ENCODE measurements at regions not wholly inside any gene's neighbourhood (a gene's known extent, or its start where the extent isn't known, plus 50 kb on each side); places are given as distances from the start of the nearest gene placed in this dataset.
A peak's percentile ranks its signal among the peaks of the same experiment; 100 is the strongest.

DNA sequence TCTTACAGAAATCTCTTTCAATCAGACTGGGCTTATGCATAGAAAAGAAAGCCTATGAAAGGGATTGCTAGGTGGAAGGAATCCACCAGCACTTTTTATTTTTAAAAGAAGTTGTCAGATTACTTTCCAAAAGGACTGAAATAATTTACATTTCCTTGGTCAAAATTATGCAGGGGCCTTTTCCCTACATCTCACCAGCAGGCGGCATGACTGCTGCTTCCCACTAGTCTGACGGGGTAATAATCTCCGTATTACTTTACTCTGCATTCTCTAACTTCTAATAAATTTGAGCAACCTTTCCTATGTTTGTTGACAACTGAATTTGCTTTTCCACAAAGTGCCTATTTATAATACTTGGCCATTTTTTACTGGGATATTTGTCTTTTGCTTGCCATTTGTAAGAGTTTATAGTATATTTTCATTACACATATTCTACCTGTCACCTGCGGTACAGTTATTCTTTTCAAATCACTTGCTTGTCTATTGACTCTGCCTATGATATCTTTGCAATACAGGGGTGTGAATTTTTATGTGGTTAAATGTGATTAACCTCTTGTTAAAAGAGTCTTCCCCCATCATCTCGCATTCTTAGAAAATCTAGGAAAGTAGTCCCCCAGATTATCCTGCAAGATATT, 51.9 kb upstream of the USP47 start:
- no peaks in the 10 kb centered on the region for H3K27me3 ChIP-seq (replicated peaks)
- TF ChIP-seq CTCF (IDR thresholded peaks at IDR 0.05; ENCODE audit: low read depth, low read length, missing control alignments): peak; percentile 85
- H3K27ac ChIP-seq: no peak overlapping the region
- no peaks in the 10 kb centered on the region for H3K36me3 ChIP-seq (replicated peaks)
- peak; percentile 25 for DNase-seq
- in situ Hi-C loops (cut with HindIII; ENCODE audit: low pct_ligation_motif_present, low sequenced_read_pairs): no loop called here
- no peak overlapping the region for H3K4me3 ChIP-seq (ENCODE audit: low read depth, low read length)

- H3K4me3 ChIP-seq (ENCODE audit: low read depth, low read length): no peak overlapping the region
- in situ Hi-C loops (cut with HindIII; ENCODE audit: low pct_ligation_motif_present, low sequenced_read_pairs): no loop called here
Measured at GRCh38 chr11:11788063-11788710, 53.6 kb upstream of the USP47 start.

GRCh38 chr11:11787305-11788062, 54.3 kb upstream of the USP47 start:
- TF ChIP-seq CTCF (IDR thresholded peaks at IDR 0.05; ENCODE audit: low read depth, low read length, missing control alignments): peak; percentile 82
- in situ Hi-C loops (cut with HindIII; ENCODE audit: low pct_ligation_motif_present, low sequenced_read_pairs): no loop called here
- Histone ChIP-seq H3K36me3 (replicated peaks) (no peaks in the 10 kb centered on the region), H3K27me3 (replicated peaks) (no peaks in the 10 kb centered on the region), H3K27ac (no peak overlapping the region), H3K4me3 (ENCODE audit: low read depth, low read length) (no peak overlapping the region)
- DNase-seq: peak; percentile 39

More at GRCh38 chr11:11788063-11788710, 53.6 kb upstream of the USP47 start:
- no peak for DNase-seq
- no peak for TF ChIP-seq CTCF (IDR thresholded peaks at IDR 0.05; ENCODE audit: low read depth, low read length, missing control alignments)
- Histone ChIP-seq H3K36me3 (replicated peaks) (no peaks in the 10 kb centered on the region), H3K27ac (no peak overlapping the region), H3K27me3 (replicated peaks) (no peaks in the 10 kb centered on the region)

- DNase-seq: peak; percentile 33
- H3K36me3 ChIP-seq (replicated peaks): no peaks in the 10 kb centered on the region
- in situ Hi-C loops (cut with HindIII; ENCODE audit: low pct_ligation_motif_present, low sequenced_read_pairs): no loop called here
Measured at GRCh38 chr11:11786771-11787170, 55.0 kb upstream of the USP47 start.

DNA sequence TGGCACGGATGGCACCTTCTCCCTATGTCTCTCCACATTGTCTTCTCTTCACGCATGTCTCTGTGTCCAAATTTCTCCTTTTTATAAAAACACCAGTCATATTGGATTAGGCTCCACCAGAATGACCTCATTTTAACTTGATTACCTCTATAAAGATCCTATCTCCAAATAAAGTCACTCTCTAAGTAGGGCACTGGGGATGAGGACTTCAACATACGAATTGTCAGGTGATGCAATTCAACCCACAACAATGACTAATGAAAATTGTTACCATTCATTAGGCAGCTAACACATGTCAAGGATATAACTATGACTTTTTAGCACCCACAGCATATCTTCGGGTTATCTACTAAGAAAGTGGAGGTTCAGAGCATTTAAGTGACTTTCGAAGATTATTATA, 55.5 kb upstream of the USP47 start:
- peaks cover 3% of the 10 kb centered on the region for H3K27me3 ChIP-seq (replicated peaks)
- TF ChIP-seq CTCF (IDR thresholded peaks at IDR 0.05; ENCODE audit: low read depth, low read length, missing control alignments): no peak
- H3K4me3 ChIP-seq (ENCODE audit: low read depth, low read length): no peak overlapping the region
- in situ Hi-C loops (cut with HindIII; ENCODE audit: low pct_ligation_motif_present, low sequenced_read_pairs): no loop called here
- no peak overlapping the region for H3K27ac ChIP-seq
- no peaks in the 10 kb centered on the region for H3K36me3 ChIP-seq (replicated peaks)
- DNase-seq: no peak

More at GRCh38 chr11:11786771-11787170, 55.0 kb upstream of the USP47 start:
- Histone ChIP-seq H3K27ac (no peak overlapping the region), H3K4me3 (ENCODE audit: low read depth, low read length) (no peak overlapping the region), H3K27me3 (replicated peaks) (no peaks in the 10 kb centered on the region)
- peak; percentile 67 for TF ChIP-seq CTCF (IDR thresholded peaks at IDR 0.05; ENCODE audit: low read depth, low read length, missing control alignments)
